ENCODE measurements at regions not wholly inside any gene's neighbourhood (a gene's known extent, or its start where the extent isn't known, plus 50 kb on each side); places are given as distances from the start of the nearest gene placed in this dataset.

GRCh38 chr22:25508161-25508560 lies 56.3 kb upstream of the GRK3 start:
- Histone ChIP-seq H3K27me3 (no peaks in the 10 kb centered on the region), H3K27ac (no peak overlapping the region), H3K4me3 (no peak overlapping the region), H3K9me3 (no peaks in the 10 kb centered on the region), H3K4me1 (no peaks in the 10 kb centered on the region), H3K36me3 (peaks cover 0 to 6% of the 10 kb centered on the region in 2 donors)
- no peak for DNase-seq (ENCODE audit: low spot score in 2 of 2)
- no peak for TF ChIP-seq CTCF (IDR thresholded peaks at IDR 0.05)
- intact Hi-C loops (cut with DNase I): no loop called here

DNA sequence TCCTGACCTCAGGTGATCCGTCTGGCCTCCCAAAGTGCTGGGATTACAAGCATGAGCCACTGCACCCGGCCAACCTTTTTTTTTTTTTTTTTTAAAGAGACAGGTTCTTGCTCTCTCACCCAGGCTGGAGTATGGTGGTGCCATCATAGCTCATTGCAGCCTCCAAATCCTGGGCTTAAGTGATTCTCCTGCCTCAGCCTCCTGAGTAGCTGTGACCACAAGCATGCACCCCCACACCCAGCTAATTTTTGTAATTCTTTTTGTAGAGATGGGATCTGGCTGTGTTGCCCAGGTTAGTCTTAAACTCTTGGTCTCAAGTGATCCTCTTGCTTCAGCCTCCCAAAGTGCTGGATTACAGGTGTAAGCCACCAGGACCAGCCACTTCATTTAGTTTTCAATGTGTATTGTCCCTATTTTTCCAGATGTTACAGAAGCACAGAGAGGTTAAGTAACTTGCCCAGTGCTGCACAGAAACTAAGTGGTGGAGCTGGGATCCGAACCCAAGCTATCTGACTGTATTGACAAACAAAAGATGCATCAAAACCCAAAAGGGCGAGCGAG lies 55.6 kb upstream of the GRK3 start:
- no peaks in the 10 kb centered on the region for H3K27me3 ChIP-seq
- intact Hi-C loops (cut with DNase I): no loop called here
- DNase-seq (ENCODE audit: low spot score in 2 of 2): no peak
- no peaks in the 10 kb centered on the region for H3K9me3 ChIP-seq
- H3K4me3 ChIP-seq: no peak overlapping the region
- H3K4me1 ChIP-seq: no peaks in the 10 kb centered on the region
- no peak for TF ChIP-seq CTCF (IDR thresholded peaks at IDR 0.05)
- no peak overlapping the region for H3K27ac ChIP-seq
- peaks cover 0 to 6% of the 10 kb centered on the region in 2 donors for H3K36me3 ChIP-seq

DNA sequence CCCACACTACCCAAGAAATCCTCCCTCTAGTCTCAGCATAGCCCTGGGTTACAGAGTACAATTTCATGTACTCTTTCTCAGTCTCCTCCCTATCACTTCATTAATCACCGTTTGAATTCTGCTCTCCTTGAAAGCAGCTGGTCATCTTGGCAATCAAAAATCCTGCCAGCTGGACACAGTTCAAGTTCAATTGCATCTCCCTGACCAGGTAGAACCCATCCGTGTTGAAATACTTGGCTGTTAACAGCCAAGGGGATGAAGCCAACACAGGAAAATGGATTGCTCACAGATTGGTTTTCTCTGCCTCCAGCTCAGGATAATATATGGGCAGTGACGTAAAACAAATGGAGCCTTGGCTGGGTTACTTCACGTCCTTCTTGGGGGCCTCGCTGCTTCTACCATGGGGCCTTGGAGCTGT lies 55.1 kb upstream of the GRK3 start:
- no peak overlapping the region for H3K27ac ChIP-seq
- no peak for DNase-seq (ENCODE audit: low spot score in 2 of 2)
- intact Hi-C loops (cut with DNase I): no loop called here

DNA sequence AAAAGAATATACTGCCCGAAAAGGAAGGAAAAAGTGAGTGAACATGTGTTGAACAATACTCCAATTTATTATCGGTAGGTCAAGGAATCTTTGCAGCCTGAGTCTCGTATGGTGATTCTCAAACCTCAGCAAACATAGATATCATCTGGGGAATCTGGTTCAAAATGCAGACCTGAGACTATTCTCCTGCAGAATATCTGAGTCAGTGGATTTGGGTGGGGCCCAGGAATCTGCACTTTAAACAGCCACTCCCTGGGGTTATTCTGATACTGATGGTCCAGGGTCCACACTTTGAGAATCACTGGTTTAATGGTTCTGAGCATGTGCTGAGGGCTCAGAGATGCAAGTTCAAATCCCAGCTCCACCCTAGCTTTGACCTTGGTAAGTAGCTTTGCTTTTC lies 53.6 kb upstream of the GRK3 start:
- TF ChIP-seq CTCF (IDR thresholded peaks at IDR 0.05): no peak
- Histone ChIP-seq H3K4me1 (no peaks in the 10 kb centered on the region), H3K9me3 (no peaks in the 10 kb centered on the region), H3K4me3 (no peak overlapping the region), H3K27me3 (no peaks in the 10 kb centered on the region), H3K36me3 (peaks cover 0 to 6% of the 10 kb centered on the region in 2 donors), H3K27ac (no peak overlapping the region)
- no peak for DNase-seq (ENCODE audit: low spot score in 2 of 2)
- intact Hi-C loops (cut with DNase I): no loop called here

More for the DNA sequence above, 55.1 kb upstream of the GRK3 start:
- Histone ChIP-seq H3K4me1 (no peaks in the 10 kb centered on the region), H3K9me3 (no peaks in the 10 kb centered on the region), H3K36me3 (peaks cover 0 to 6% of the 10 kb centered on the region in 2 donors), H3K27me3 (no peaks in the 10 kb centered on the region), H3K4me3 (no peak overlapping the region)
- no peak for TF ChIP-seq CTCF (IDR thresholded peaks at IDR 0.05)

DNA sequence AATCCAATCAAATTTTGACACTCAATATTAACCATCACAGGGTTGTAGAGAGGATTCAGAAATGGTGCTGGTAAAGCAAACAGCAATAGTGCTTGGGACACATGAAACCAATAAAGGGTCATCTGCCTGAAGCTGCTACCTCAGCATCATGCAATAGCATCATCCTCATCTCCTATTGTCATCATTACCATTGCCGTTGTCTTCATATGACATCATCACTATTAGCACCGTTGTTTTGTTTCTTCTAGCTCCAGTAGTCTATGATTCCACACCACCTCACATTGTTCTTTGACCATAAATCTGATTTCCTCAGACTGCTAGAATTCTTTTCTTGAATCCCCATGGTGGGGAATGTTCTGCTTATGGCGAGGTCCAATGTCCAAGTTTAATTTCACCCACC lies 52.8 kb upstream of the GRK3 start:
- Histone ChIP-seq H3K27ac (no peak overlapping the region), H3K9me3 (no peaks in the 10 kb centered on the region), H3K4me3 (no peak overlapping the region), H3K36me3 (peaks cover 0 to 6% of the 10 kb centered on the region in 2 donors), H3K4me1 (no peaks in the 10 kb centered on the region), H3K27me3 (no peaks in the 10 kb centered on the region)
- no peak for DNase-seq (ENCODE audit: low spot score in 2 of 2)
- intact Hi-C loops (cut with DNase I): no loop called here
- no peak for TF ChIP-seq CTCF (IDR thresholded peaks at IDR 0.05)

Data from ascending aorta (tissue), 2 donors.